HG02623 (cell line): ENCODE measurements at regions not wholly inside any gene's neighbourhood (a gene's known extent, or its start where the extent isn't known, plus 50 kb on each side); places are given as distances from the start of the nearest gene placed in this dataset.

ENCODE experiments used
- ATAC-seq: cut with Tn5 transposase; IDR thresholded peaks from one replicate; pipeline ENCODE4 v1.9.1; 2021; ENCODE audit warnings: moderate library complexity; ENCODE audit not compliant: unreplicated experiment

DNA sequence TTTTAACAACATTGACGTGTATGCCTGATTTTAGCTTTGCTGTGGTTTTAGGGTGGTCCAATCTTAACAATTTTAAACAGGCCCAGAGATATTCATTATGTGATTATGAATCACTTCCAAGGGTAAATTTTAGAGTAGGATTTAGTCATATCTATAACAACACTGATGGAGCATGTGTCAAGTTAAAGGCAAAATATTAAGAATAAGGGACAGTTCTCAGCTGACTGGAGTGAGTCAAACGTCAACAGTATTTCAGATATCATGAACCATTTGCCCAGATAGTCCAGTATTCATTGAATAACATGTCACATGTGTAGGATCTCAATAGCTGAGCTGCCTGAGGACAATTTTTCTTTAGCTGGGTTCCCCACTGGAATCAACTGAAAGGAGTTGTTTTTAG, 61.3 kb upstream of the VCX2 start:
- ATAC-seq: no peak

DNA sequence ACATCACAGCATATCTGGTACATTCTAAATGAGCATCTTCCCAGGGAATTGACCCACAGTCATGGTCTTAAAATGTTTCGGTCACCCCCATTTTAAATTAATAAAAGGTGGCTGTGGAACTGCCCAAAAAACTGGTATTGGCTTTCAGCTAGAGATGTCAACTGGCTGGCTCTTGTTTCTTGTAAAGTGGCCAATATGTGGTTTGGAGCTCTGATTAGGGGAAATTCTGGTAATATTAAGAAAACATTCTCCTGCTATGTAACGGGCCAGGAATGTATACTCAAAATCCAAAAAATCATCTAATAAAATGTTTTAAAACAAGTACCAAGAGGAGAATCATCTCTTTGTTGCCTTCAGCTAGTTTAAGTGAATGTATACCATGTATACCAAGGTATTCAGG, 62.0 kb upstream of the VCX2 start:
- ATAC-seq: no peak

DNA sequence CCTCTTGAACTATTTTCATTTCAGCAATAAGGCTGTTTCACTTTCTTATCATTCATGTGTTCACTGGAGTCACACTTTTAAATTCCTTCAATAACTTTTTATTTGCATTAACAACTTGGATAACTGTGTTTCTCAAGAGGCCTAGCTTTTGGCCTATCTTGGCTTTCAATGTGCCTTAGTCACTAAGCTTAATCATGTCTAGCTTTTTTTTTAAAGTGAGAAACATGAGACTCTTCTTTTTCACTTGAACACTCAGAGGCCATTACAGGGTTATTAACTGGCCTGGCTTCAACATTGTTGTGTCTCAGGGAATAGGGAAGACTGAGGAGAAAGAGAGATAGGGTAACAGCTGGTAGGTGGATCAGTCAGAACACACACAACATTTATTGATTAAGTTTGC, 64.0 kb upstream of the VCX2 start:
- no peak for ATAC-seq

DNA sequence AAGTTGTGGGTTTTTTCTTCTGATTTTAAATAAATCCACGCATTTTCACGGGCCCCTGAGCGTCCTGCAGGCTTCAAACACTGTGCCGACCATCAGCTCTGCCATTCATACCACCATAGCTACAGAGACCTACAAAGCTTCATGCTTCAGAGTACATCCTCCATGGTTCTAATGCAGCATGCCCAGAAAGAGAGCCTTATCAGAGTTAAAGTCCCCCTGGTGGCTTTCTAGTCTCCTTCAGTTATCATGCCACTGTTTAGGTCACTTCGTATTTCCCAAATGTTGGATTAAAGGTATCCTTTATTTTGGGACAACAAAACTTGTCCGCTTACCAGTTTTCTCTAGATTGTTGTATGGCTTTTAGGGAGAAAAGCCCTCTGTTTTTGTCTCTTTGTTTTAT, 66.7 kb upstream of the VCX2 start:
- ATAC-seq: no peak

DNA sequence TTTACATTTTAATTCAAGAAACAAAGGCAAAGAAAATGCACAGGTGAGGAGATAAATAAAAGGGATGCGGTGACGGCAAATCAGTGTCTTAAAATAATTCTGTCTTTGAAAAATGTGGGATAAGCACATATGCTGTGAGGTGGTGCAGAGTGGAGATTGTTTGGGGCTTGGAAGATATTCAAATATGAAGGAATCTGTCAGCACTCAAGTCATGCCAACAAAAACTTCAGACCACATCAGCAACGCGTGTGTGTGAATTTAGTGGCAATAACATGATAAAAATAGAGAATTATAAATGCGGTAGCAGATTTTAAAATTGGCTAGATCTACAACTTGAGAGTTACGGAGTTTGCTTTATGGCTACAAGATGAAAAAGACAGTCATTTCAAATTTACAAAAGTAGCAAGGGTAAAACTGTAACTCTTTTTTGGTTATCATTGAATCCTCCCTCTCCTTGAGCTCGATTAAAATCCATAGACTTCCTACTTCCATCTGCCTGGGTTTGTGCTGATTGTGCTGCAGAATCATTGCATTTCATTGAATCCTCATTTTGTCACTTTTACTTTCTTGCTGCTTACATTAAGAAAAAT, 71.5 kb upstream of the VCX2 start:
- ATAC-seq: no peak

DNA sequence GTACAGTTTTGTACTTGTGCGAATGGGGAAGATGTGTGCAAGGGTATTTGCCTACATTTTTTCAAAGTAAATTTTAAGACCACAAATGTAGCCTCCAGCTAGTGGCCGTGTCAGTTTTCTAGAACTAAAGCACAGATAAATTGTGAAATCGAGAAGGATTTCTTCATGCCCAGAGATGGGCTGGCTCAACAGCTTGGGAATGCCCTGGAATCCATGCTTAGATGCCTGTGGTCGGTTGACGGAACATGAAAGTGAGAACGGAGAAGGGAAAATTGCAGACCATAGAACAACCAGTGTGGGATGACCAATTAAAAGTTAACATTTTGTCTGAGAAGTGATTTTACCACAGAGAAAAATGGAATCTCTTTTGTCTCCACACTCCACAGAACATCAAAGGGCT, 73.2 kb upstream of the VCX2 start:
- ATAC-seq: no peak

DNA sequence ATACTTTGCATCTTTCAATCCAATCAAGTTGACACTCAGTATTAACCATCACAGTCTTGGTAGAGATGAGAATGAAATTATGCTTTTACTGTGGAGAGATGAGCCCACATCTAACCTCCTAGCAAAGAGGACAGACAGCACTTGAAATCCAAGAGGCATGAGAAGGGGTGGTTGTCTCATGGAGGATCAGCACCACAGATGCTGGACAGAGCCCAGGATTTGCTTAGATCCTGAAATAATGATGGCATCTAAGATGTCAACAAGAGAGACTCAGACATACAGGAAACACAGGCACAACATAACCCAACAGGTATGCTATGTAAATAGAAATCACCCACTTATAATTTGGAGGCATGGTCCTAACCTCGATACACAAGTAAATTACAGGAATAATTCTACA, 74.3 kb upstream of the VCX2 start:
- no peak for ATAC-seq

DNA sequence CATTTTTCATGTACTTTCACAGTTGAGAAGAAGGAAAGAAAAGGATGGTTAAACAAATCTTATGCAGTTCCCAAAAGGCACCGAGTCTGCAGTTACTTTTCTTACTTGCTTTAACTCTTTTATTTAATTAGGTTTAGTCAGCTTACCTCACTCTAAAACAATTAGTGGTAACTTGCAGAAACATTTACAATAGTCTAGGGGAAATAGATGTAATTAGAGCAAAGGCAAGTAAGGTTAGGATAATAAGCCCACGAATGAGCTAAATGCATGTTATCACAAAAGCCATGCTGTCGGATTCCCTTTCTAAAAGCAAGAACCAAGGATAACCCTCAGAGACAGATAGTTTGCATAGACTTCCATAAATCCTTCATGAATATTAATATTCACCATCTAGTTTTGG, 82.0 kb upstream of the VCX2 start:
- ATAC-seq: no peak

DNA sequence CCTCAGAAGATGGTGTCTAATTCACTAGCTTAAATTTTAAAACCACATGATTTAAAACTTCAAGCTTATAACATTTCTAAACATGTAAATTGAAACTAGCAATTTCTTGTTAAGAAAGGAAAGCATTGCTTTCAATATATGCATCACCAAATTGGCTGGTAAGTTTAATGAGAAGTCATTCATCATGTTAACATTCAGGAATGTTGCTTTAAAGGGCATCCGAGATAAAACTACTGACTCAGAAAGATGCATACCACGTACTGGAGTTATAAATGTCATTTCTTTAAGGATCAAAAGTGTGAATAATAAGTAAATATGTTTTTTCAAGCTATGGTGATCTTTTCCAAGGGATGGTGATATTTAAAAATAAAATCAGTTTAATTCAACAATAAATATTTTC, 83.3 kb upstream of the VCX2 start:
- ATAC-seq: no peak

DNA sequence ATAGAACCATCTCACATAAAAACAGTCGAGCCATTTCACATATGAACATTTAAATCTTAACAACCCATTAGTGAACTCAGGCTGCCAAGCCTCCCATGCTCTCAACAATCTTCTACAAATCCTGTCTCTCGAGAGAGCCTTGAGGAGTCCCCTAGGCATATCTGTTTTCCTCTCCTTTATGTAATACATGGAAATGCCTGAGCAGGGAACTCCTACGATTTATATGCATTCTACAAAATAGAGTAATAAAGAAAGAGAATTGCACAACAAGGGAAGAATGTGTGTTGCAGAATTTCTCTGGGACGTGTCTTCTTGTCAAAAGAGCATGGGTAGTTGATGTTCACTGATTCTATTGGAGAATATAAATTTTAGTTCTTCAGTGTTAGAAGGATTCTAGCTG, 101.8 kb upstream of the VCX2 start:
- ATAC-seq: no peak

DNA sequence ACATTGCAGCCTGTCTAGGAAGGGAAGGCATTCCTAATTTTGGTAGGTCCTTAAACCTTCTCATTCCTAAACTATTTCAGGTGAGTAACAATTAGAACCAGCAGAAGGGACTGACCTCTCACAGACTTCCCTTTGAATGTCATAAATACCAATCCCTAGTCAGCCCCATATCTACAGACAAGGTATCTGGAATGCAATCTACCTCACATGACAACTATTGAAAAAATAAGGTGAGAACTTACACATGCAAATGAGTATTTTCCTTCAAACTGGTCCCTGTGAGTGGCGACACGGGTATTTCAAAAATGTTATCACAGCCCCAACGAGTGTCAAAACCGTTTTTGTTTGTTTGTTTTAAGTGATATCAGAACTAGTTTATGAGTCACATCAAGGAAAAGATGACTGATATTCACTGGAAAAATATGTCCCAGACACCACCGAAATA, 102.4 kb upstream of the VCX2 start:
- no peak for ATAC-seq

DNA sequence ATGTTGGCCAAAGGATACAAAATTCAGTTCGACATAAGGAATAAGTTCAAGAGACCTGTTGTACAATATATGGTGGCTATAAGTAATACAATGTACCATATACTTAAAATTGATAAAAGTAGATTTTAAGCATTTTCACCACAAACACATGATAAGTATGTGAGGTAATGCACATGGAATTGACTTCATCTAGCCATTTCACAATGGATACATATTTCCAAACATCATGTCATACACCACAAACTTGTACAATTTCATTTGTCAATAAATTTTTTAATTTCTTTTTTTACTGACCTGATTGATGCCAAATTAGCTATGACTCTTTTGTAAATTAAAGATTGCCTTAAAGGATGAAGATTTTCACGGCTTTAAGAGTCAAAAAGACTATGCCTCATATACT, 103.1 kb upstream of the VCX2 start:
- no peak for ATAC-seq

DNA sequence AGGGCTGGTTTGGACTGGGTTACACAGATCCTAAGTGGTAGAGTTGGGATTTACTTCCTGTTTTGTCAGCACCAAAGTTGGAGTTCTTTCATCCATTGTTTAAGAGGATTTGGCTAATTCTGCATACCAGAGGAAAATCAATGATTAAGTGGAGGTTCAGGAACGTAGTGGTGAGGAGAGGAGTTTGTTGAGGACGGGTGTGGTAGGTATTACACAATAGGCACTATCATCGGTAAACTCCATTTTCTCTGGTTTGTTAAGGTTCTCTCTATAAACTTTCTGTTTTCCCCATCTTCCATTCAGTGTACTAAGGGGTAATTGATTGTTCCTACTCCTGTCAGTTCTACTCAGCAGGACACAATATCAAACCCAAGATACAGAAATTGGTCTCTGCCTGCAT, 107.5 kb upstream of the VCX2 start:
- no peak for ATAC-seq

DNA sequence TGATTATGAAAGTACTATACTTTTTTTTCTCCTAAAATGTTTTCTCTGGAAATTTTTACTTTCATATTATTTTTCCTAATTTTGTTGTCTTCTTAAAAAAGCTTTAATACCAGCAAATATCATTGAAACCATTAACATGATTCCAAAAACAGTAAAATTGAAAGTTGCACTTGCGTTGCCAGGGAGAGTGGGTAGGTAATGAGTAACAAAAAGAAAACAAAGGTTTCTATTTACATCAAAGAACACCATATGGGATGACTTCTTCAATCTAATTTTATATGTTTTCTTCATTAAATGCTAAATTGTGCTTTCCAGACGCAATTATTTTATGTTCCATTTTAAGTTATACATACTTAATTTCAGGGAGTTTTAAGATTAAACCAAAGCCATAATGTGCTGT, 108.3 kb upstream of the VCX2 start:
- ATAC-seq: no peak

DNA sequence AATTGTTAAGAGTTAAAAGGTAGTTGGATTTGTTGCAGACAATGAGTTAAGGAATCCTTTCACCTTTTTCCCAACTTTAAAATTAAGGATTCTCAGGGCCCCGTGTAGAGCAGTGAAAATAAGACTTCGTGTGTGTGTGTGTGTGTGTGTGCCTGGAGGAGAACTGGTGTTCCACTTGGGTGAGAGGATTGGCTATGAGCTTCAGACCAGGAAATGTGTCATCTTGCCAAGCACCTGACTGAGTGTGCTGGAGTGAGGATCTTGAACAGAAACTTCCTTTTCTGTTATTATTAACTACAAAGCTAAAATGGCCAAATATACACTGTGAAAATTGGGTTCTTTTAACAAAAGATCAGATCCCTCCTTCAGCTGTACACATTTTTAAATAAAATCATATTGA, 113.1 kb upstream of the VCX2 start:
- ATAC-seq: no peak

DNA sequence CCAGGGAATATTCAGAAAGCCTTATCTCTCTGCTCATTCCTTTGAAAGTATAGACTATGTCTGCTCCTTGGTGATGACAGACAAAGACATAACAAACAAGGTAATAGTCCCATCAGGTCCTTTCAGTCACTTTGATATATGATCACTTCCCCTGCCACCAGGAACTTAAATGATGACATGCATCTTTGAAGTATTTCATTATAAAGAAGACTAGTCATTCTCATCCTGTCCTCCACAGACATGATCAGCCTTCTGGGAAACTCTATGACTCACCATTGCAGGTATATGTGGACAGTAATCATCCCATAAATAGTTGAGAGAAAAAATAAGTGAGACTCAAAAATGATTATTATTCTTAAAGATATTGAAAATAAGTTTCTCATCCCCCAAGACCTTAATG, 117.5 kb upstream of the VCX2 start:
- no peak for ATAC-seq

DNA sequence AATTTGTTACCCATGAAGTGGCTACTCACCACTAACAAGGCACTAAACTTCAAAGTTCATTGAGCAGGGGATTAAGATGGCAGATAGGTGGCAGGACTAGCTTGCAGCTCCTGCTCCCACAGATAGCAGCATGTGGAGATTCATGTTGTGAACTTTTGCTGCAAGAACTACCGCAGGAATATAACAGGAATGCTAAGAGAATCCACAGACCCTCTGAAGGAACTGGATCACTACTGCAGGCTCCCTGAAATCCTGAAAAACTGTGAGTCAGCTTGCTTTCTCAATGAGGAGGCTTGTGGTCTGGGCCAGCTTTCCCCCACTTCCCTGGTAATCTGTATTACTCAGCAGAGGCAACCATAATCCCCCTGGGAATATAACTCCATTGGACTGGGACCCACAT, 118.5 kb upstream of the VCX2 start:
- no peak for ATAC-seq

DNA sequence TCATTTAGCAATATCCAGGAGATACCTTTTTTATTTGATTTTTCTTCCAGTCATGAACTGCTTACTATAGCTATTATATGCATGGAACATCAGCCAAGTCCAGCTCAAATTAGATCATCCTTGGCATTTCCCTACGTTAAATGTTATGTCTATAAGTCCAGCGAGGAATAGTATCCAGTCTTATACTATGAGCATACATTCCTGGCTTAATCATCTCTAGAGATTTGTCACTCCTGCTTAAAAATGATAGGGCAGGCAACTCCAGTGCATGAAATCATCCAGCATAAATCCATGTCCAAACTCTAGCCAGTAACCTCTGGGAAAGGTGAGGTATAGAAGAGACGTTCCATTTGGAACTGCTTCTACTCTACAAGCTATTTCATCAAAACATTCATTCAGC, 126.7 kb upstream of the VCX2 start:
- ATAC-seq: no peak

DNA sequence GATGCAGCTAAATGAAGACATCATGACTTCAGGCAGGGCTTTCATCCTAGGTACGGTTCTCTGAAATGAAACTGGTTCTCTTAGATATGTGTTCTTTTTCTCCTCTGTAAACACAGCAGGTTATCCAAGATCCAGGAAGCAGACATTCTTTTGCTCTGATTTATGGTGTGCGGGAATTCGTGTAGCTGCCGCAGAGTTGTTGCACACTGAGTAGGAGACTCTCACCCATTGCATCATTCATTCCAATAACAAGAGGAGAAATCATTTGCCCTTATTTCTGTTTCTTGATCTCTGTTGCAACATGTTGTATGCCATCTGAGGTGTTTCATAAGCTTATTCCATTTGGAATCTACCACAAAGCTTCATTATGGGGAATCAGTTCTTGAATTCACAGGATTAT, 133.6 kb upstream of the VCX2 start:
- no peak for ATAC-seq

DNA sequence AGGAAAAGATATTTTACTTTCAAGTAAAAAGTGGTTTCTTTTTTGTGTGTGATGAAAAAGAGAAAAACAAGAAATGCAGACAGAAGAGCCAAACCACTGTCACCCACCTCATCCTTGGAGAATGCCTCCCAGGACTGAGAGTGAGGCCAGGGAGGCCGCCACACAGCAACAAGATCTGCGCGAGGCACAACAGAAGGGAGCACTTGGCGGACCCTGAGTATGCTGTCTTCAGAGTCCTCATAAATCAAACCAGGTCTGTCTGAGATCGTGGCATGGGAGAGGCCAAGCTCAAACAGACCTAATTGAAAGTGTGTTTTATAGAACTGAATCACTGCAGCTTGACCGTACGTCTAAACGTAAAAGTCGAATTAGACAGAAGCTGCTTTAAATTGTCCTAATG, 134.3 kb upstream of the VCX2 start:
- ATAC-seq: no peak

DNA sequence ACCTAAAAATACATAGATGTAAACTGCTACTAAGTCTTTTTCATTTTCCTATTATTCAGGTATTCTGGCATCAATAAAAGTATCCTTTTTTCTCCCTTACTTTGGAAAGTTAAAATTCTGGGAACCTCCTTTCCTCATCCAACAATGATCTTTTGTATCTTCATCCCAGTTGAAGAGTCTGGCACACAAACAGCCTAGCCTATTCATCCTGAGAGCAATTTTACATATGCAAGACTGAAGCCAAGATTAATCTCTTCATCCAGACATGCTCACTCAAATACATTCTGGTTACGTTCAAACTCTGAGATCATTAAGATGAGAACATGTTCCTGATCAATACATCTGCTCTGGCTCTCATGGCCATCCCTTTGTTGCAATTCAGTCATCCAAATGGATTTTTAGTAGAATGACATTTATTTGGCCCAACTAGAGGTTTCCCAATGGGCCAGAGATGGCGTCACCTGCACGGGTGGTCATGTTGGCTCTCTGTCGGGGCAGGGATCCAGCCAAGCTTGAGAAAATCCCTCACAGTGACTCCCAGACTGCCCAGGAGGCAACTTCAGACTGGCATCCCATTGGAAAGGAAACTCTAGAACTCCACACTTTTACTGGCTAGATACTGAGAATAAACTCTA, 135.3 kb upstream of the VCX2 start:
- ATAC-seq: no peak

DNA sequence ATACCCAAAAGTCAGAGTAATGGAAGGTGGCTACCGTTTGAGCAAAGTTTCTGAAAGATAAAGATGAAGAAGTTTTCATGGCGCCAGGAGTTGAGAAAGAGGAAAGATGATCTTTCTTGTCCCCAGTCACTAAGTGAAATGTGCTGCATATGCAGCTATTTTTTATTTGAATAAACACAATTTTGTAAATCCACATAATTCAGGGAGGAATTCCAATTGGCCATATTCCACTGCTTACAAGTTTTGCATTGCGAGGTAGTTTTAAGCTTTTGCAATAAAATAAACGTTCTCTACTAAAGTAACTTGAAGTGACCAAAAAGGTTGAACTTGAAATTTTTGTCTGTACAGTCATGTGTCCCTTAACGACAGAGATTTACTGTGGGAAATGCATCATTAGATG, 139.3 kb upstream of the VCX2 start:
- ATAC-seq: no peak

DNA sequence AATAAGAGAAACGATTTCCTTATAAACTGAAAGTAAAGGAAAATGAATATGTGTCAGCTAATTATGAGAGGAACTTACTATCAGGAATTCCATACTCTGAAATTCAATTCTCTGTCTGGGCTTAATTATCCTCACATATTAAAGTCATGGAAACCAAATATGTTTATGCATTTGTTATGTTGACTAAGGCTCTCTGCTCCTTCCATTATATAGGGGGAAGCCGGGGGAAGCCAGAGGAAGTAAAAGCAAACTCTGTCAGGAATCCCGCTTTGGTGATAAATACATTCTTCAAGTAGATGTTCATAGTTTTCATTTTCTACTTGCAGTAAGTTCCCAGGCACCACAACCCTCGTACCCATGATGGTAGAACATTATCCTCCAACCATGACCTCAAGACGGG, 142.8 kb upstream of the VCX2 start:
- no peak for ATAC-seq
